ENCODE measurements at regions not wholly inside any gene's neighbourhood (a gene's known extent, or its start where the extent isn't known, plus 50 kb on each side); places are given as distances from the start of the nearest gene placed in this dataset.

- POLR2A ChIA-PET, result no interaction called here
- TF ChIP-seq ARNT (IDR thresholded peaks at IDR 0.05), result no peak
- no peak for TF ChIP-seq NFRKB (IDR thresholded peaks at IDR 0.05)
- no peak for TF ChIP-seq ZNF384 (IDR thresholded peaks at IDR 0.05)
- TF ChIP-seq HDGF (IDR thresholded peaks at IDR 0.05; ENCODE audit: borderline replicate concordance), result no peak
- TF ChIP-seq FOXA1 (IDR thresholded peaks at IDR 0.05), result no peak
- TF ChIP-seq FOXM1 (IDR thresholded peaks at IDR 0.05; ENCODE audit: borderline replicate concordance), result no peak
- TF ChIP-seq SP1 (IDR thresholded peaks at IDR 0.05), result no peak
- DNase-seq (ENCODE audit: extremely low spot score), result no peak
- CTCF ChIA-PET, result interaction anchor here (1.1 kb wide), 1 partner anchor 122 kb away, joined by 3 read pairs; no protein-coding TSS in a partner anchor
Observed at GRCh38 chr2:12884713-12885282, 168.1 kb downstream of the TRIB2 start.

GRCh38 chr2:12890066-12890465 is 173.3 kb downstream of the TRIB2 start:
- no peak for DNase-seq (ENCODE audit: extremely low spot score)
- no peak for TF ChIP-seq ARNT (IDR thresholded peaks at IDR 0.05)
- no peak for TF ChIP-seq ELF4 (IDR thresholded peaks at IDR 0.05)
- TF ChIP-seq FOXA1 (IDR thresholded peaks at IDR 0.05), result no peak
- TF ChIP-seq SP1 (IDR thresholded peaks at IDR 0.05), result no peak
- TF ChIP-seq PKNOX1 (IDR thresholded peaks at IDR 0.05), result no peak
- TF ChIP-seq HDGF (IDR thresholded peaks at IDR 0.05; ENCODE audit: borderline replicate concordance), result no peak
- TF ChIP-seq CTBP1 (IDR thresholded peaks at IDR 0.05; ENCODE audit: borderline replicate concordance), result no peak
- ChIA-PET POLR2A (no interaction called here), CTCF (interaction anchor here (0.7 kb wide), 1 partner anchor 18 kb away, joined by 3 read pairs; no protein-coding TSS in a partner anchor)

- TF ChIP-seq NFRKB (IDR thresholded peaks at IDR 0.05) (no peak), FOXK2 (IDR thresholded peaks at IDR 0.05) (no peak), PKNOX1 (IDR thresholded peaks at IDR 0.05) (no peak), TARDBP (IDR thresholded peaks at IDR 0.05) (no peak), ARNT (IDR thresholded peaks at IDR 0.05) (no peak), SP1 (IDR thresholded peaks at IDR 0.05) (no peak), SUZ12 (IDR thresholded peaks at IDR 0.05) (no peak), HDGF (IDR thresholded peaks at IDR 0.05; ENCODE audit: borderline replicate concordance) (no peak)
- ChIA-PET POLR2A (no interaction called here), CTCF (interaction anchor here (0.7 kb wide), 1 partner anchor 17 kb away, joined by 3 read pairs; no protein-coding TSS in a partner anchor)
- DNase-seq (ENCODE audit: extremely low spot score), result no peak
Observed at GRCh38 chr2:12890481-12890991, 173.8 kb downstream of the TRIB2 start.

- no peak for DNase-seq (ENCODE audit: extremely low spot score)
- ChIA-PET POLR2A (no interaction called here), CTCF (no interaction called here)
- TF ChIP-seq LEF1 (IDR thresholded peaks at IDR 0.05; ENCODE audit: borderline replicate concordance) (no peak), ELF4 (IDR thresholded peaks at IDR 0.05) (no peak), NFRKB (IDR thresholded peaks at IDR 0.05) (no peak), TARDBP (IDR thresholded peaks at IDR 0.05) (no peak), PKNOX1 (IDR thresholded peaks at IDR 0.05) (no peak), FOXM1 (IDR thresholded peaks at IDR 0.05; ENCODE audit: borderline replicate concordance) (no peak), BHLHE40 (IDR thresholded peaks at IDR 0.05; ENCODE audit: borderline replicate concordance) (no peak), ARNT (IDR thresholded peaks at IDR 0.05) (no peak), SUZ12 (IDR thresholded peaks at IDR 0.05) (no peak), L3MBTL2 (conservative IDR thresholded peaks at IDR 0.05) (no peak), HDGF (IDR thresholded peaks at IDR 0.05; ENCODE audit: borderline replicate concordance) (no peak)
Observed at GRCh38 chr2:12895017-12895416, 178.3 kb downstream of the TRIB2 start.

GRCh38 chr2:12896318-12896982 is 179.7 kb downstream of the TRIB2 start:
- no peak for DNase-seq (ENCODE audit: extremely low spot score)
- ChIA-PET CTCF (no interaction called here), POLR2A (no interaction called here)
- TF ChIP-seq LEF1 (IDR thresholded peaks at IDR 0.05; ENCODE audit: borderline replicate concordance), result no peak
- no peak for TF ChIP-seq NFRKB (IDR thresholded peaks at IDR 0.05)
- TF ChIP-seq PKNOX1 (IDR thresholded peaks at IDR 0.05), result no peak
- TF ChIP-seq L3MBTL2 (conservative IDR thresholded peaks at IDR 0.05), result no peak
- TF ChIP-seq HDGF (IDR thresholded peaks at IDR 0.05; ENCODE audit: borderline replicate concordance), result no peak
- no peak for TF ChIP-seq FOXM1 (IDR thresholded peaks at IDR 0.05; ENCODE audit: borderline replicate concordance)
- no peak for TF ChIP-seq ARNT (IDR thresholded peaks at IDR 0.05)

- POLR2A ChIA-PET, result no interaction called here
- DNase-seq (ENCODE audit: extremely low spot score), result no peak
- CTCF ChIA-PET, result no interaction called here
- no peak for TF ChIP-seq TARDBP (IDR thresholded peaks at IDR 0.05)
- no peak for TF ChIP-seq SUZ12 (IDR thresholded peaks at IDR 0.05)
- no peak for TF ChIP-seq ARNT (IDR thresholded peaks at IDR 0.05)
- no peak for TF ChIP-seq HDGF (IDR thresholded peaks at IDR 0.05; ENCODE audit: borderline replicate concordance)
- no peak for TF ChIP-seq L3MBTL2 (conservative IDR thresholded peaks at IDR 0.05)
- no peak for TF ChIP-seq FOXM1 (IDR thresholded peaks at IDR 0.05; ENCODE audit: borderline replicate concordance)
- TF ChIP-seq ZNF384 (IDR thresholded peaks at IDR 0.05), result no peak
- no peak for TF ChIP-seq PKNOX1 (IDR thresholded peaks at IDR 0.05)
- TF ChIP-seq ELF4 (IDR thresholded peaks at IDR 0.05), result no peak
- no peak for TF ChIP-seq NFRKB (IDR thresholded peaks at IDR 0.05)
- TF ChIP-seq CTBP1 (IDR thresholded peaks at IDR 0.05; ENCODE audit: borderline replicate concordance), result no peak
- no peak for TF ChIP-seq FOXK2 (IDR thresholded peaks at IDR 0.05)
- TF ChIP-seq SP1 (IDR thresholded peaks at IDR 0.05), result no peak
- TF ChIP-seq BHLHE40 (IDR thresholded peaks at IDR 0.05; ENCODE audit: borderline replicate concordance), result no peak
- no peak for TF ChIP-seq LEF1 (IDR thresholded peaks at IDR 0.05; ENCODE audit: borderline replicate concordance)
- TF ChIP-seq FOXA1 (IDR thresholded peaks at IDR 0.05), result no peak
Observed at GRCh38 chr2:12897181-12897580, 180.4 kb downstream of the TRIB2 start.

Measured in HEK293T (cell line).